ENCODE measurements at regions not wholly inside any gene's neighbourhood (a gene's known extent, or its start where the extent isn't known, plus 50 kb on each side); places are given as distances from the start of the nearest gene placed in this dataset.

DNA sequence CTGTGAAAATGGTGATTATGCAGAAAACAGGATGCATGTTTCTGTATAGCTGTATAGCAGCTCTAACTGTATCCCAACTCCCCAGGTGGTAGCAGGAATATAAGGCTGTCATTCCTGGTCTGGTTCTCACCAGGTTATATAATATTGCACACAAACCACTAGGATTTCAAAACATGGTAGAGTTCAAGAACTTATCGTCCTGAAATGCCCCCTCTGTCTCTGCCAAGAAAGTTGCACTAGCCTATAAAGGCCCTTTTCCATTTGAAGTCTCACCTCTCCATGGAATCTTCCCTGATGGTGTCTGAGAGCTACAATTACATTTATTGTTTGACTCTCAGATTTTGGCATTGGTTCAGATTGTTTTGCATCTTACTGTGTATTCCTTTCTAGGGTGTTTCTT lies 184.9 kb upstream of the FAM78B start:
- TF ChIP-seq POLR2A (IDR thresholded peaks at IDR 0.05), result no peak
- TF ChIP-seq, protein P1, sequence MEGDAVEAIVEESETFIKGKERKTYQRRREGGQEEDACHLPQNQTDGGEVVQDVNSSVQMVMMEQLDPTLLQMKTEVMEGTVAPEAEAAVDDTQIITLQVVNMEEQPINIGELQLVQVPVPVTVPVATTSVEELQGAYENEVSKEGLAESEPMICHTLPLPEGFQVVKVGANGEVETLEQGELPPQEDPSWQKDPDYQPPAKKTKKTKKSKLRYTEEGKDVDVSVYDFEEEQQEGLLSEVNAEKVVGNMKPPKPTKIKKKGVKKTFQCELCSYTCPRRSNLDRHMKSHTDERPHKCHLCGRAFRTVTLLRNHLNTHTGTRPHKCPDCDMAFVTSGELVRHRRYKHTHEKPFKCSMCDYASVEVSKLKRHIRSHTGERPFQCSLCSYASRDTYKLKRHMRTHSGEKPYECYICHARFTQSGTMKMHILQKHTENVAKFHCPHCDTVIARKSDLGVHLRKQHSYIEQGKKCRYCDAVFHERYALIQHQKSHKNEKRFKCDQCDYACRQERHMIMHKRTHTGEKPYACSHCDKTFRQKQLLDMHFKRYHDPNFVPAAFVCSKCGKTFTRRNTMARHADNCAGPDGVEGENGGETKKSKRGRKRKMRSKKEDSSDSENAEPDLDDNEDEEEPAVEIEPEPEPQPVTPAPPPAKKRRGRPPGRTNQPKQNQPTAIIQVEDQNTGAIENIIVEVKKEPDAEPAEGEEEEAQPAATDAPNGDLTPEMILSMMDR (IDR thresholded peaks at IDR 0.05), result no peak

Data from Peyer's patch (tissue), 4 donors.